ENCODE measurements at regions not wholly inside any gene's neighbourhood (a gene's known extent, or its start where the extent isn't known, plus 50 kb on each side); places are given as distances from the start of the nearest gene placed in this dataset.

- Histone ChIP-seq H2AFZ (ENCODE audit: low read depth, low read length) (no peak overlapping the region), H3K4me2 (ENCODE audit: insufficient read depth, low read length) (no peak overlapping the region), H3K79me2 (ENCODE audit: control insufficient read depth, insufficient read depth, low read length) (no peaks in the 10 kb centered on the region), H3K9me3 (replicated peaks; ENCODE audit: control insufficient read depth, insufficient read depth, low read length) (no peaks in the 10 kb centered on the region), H3K9ac (replicated peaks; ENCODE audit: extremely low read depth, insufficient read depth, low read length) (no peak overlapping the region), H3K27ac (ENCODE audit: insufficient read depth, low read depth, low read length) (no peak overlapping the region), H3K4me3 (replicated peaks in 1 of 3; ENCODE audit: insufficient read depth in 1 of 3, low read depth in 1 of 3, low read length in 3 of 3) (no peak overlapping the region), H3K4me1 (ENCODE audit: control insufficient read depth, extremely low read depth, insufficient read depth, low read length) (no peaks in the 10 kb centered on the region), H4K20me1 (replicated peaks; ENCODE audit: control insufficient read depth, extremely low read depth, insufficient read depth, low read length) (no peaks in the 10 kb centered on the region), H3K36me3 (ENCODE audit: control insufficient read depth in 2 of 2, extremely low read depth in 1 of 2, insufficient read depth in 2 of 2, low read length in 2 of 2) (no peaks in the 10 kb centered on the region), H3K27me3 (ENCODE audit: control insufficient read depth in 2 of 2, insufficient read depth in 2 of 2, low read length in 2 of 2) (peaks cover 1 to 10% of the 10 kb centered on the region in 2 experiments), H3K9me1 (replicated peaks; ENCODE audit: control insufficient read depth, extremely low read depth, insufficient read depth, low read length) (no peaks in the 10 kb centered on the region)
- intact Hi-C loops (cut with micrococcal nuclease): no loop called here
- CTCF ChIA-PET: no interaction called here
- no peak for DNase-seq (ENCODE audit: low read depth, low spot score)
- FAIRE-seq: no peak
- TF ChIP-seq MYC (IDR thresholded peaks at IDR 0.05; ENCODE audit: low read depth, low read length) (no peak), EZH2 (IDR thresholded peaks at IDR 0.05; ENCODE audit: borderline replicate concordance, low read depth, low read length, severe bottlenecking) (no peak)
- TF ChIP-seq, protein P1, sequence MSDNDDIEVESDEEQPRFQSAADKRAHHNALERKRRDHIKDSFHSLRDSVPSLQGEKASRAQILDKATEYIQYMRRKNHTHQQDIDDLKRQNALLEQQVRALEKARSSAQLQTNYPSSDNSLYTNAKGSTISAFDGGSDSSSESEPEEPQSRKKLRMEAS (IDR thresholded peaks at IDR 0.05; ENCODE audit: insufficient read depth, insufficient read length): no peak
- BruUV-seq (replicated peaks): no TSS peak
- POLR2A ChIA-PET: no interaction called here
- dilution Hi-C loops (cut with MboI; ENCODE audit: extremely low pct_ligation_motif_present, low sequenced_read_pairs): no loop called here
Observed at GRCh38 chr3:69582044-69582443, 157.2 kb upstream of the MITF start.

DNA sequence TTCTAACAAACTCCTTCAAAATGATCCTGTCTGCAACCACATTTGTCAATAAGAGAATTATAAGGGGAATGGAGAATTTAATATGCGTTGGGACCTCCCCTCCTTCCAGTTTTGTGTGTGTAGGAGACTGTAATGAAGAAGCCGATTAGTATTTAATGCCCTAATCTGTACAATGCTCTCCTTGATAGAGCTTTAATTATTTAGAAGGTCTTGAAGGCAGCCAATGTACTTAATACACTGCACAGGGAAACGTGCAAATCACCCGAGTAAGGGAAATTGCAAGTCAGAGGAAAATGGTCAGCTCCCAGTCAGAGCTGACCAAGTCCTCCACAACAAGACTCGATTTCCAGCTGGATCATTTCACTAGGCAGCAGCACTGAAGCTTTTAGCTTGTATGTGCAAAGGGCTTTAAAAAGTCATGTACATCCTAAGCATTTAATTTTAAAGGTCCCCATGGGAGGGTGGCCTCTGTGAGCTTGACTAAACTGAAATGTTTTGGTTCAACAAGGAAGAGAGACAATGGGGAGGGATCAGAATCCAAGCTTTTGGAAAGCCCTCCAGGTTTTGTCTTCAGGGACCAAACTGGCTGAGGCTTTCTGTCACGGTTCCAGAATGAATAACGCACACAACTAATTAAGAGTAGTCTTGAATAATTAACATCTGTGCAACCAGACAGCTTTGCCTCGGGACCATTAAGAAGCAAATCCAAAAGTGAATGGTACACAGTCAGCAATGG is 159.8 kb upstream of the MITF start:
- dilution Hi-C loops (cut with MboI; ENCODE audit: extremely low pct_ligation_motif_present, low sequenced_read_pairs) (no loop called here), intact Hi-C loops (cut with micrococcal nuclease) (no loop called here)
- no peaks in the 10 kb centered on the region for H4K20me1 ChIP-seq (replicated peaks; ENCODE audit: control insufficient read depth, extremely low read depth, insufficient read depth, low read length)
- ChIA-PET CTCF (interaction anchor here (0.7 to 1.4 kb wide), 2 partner anchors 12 to 61 kb away, joined by 3 to 5 read pairs; no protein-coding TSS in a partner anchor), POLR2A (no interaction called here)
- FAIRE-seq (no peak), DNase-seq (ENCODE audit: low read depth, low spot score) (no peak)
- no TSS peak for BruUV-seq (replicated peaks)
- H3K9me3 ChIP-seq (replicated peaks; ENCODE audit: control insufficient read depth, insufficient read depth, low read length): no peaks in the 10 kb centered on the region
- H3K9ac ChIP-seq (replicated peaks; ENCODE audit: extremely low read depth, insufficient read depth, low read length): no peak overlapping the region
- H3K27ac ChIP-seq (ENCODE audit: insufficient read depth, low read depth, low read length): no peak overlapping the region
- no peak for TF ChIP-seq FOS (IDR thresholded peaks at IDR 0.05; ENCODE audit: borderline replicate concordance, insufficient read depth, low read length)
- TF ChIP-seq EZH2 (IDR thresholded peaks at IDR 0.05; ENCODE audit: borderline replicate concordance, low read depth, low read length, severe bottlenecking): no peak
- TF ChIP-seq GATA2 (IDR thresholded peaks at IDR 0.05; ENCODE audit: insufficient read depth, insufficient read length, low read depth, low read length): no peak
- TF ChIP-seq, protein P1 (IDR thresholded peaks at IDR 0.05; ENCODE audit: insufficient read depth, insufficient read length): no peak
- TF ChIP-seq POLR2AphosphoS5 (IDR thresholded peaks at IDR 0.05; ENCODE audit: insufficient read depth, low read depth, low read length): no peak
- TF ChIP-seq JUN (IDR thresholded peaks at IDR 0.05; ENCODE audit: borderline replicate concordance, insufficient read depth, insufficient read length, low read depth): no peak
- TF ChIP-seq POLR2A (IDR thresholded peaks at IDR 0.05; ENCODE audit: low read depth, low read length): no peak
- TF ChIP-seq MYC (IDR thresholded peaks at IDR 0.05; ENCODE audit: low read depth, low read length): no peak
- no peak for TF ChIP-seq CTCF (IDR thresholded peaks at IDR 0.05; ENCODE audit: extremely low read depth in 1 of 2, insufficient read depth in 1 of 2, low read depth in 1 of 2, low read length in 2 of 2)
- H2AFZ ChIP-seq (ENCODE audit: low read depth, low read length): no peak overlapping the region
- H3K4me2 ChIP-seq (ENCODE audit: insufficient read depth, low read length): no peak overlapping the region
- no peaks in the 10 kb centered on the region for H3K36me3 ChIP-seq (ENCODE audit: control insufficient read depth in 2 of 2, extremely low read depth in 1 of 2, insufficient read depth in 2 of 2, low read length in 2 of 2)
- no peaks in the 10 kb centered on the region for H3K79me2 ChIP-seq (ENCODE audit: control insufficient read depth, insufficient read depth, low read length)
- H3K4me3 ChIP-seq (replicated peaks in 1 of 3; ENCODE audit: insufficient read depth in 1 of 3, low read depth in 1 of 3, low read length in 3 of 3): no peak overlapping the region
- no peaks in the 10 kb centered on the region for H3K4me1 ChIP-seq (ENCODE audit: control insufficient read depth, extremely low read depth, insufficient read depth, low read length)
- peaks cover 1 to 9% of the 10 kb centered on the region in 2 experiments for H3K27me3 ChIP-seq (ENCODE audit: control insufficient read depth in 2 of 2, insufficient read depth in 2 of 2, low read length in 2 of 2)
- no peaks in the 10 kb centered on the region for H3K9me1 ChIP-seq (replicated peaks; ENCODE audit: control insufficient read depth, extremely low read depth, insufficient read depth, low read length)

Data from endothelial cell of umbilical vein (primary cell).